ENCODE measurements at regions not wholly inside any gene's neighbourhood (a gene's known extent, or its start where the extent isn't known, plus 50 kb on each side); places are given as distances from the start of the nearest gene placed in this dataset.

GRCh38 chr2:81545626-81546025 is 1241.1 kb upstream of the LRRTM1 start:
- WGBS (ENCODE audit: extremely low coverage, insufficient coverage, low lambda C conversion rate), result no CpG with 5 or more reads among the region's 2 CpGs
- Histone ChIP-seq H3K4me1 (ENCODE audit: control insufficient read depth, low read depth, low read length) (no peaks in the 10 kb centered on the region), H3K79me2 (ENCODE audit: control insufficient read depth, insufficient read depth, low read length) (no peaks in the 10 kb centered on the region), H2BK15ac (replicated peaks; ENCODE audit: low read depth) (no peak overlapping the region), H3K27me3 (ENCODE audit: insufficient read depth, low read length, poor library complexity) (no peaks in the 10 kb centered on the region), H3K79me1 (ENCODE audit: low read length) (no peaks in the 10 kb centered on the region), H2BK120ac (ENCODE audit: low read depth, low read length) (no peak overlapping the region), H3K23ac (ENCODE audit: low read length) (no peak overlapping the region), H3K36me3 (ENCODE audit: control insufficient read depth, insufficient read depth, low read length) (no peaks in the 10 kb centered on the region), H3K4me2 (ENCODE audit: low read length) (no peak overlapping the region), H3K56ac (ENCODE audit: low read length) (no peak overlapping the region), H3K4ac (ENCODE audit: low read depth, low read length) (no peak overlapping the region), H4K5ac (ENCODE audit: low read length) (no peak overlapping the region), H2BK5ac (ENCODE audit: low read length) (no peak overlapping the region), H3K18ac (ENCODE audit: low read length) (no peak overlapping the region), H4K8ac (ENCODE audit: low read depth, low read length) (no peak overlapping the region), H3K9ac (ENCODE audit: low read length) (no peak overlapping the region), H3K27ac (ENCODE audit: low read depth, low read length) (no peak overlapping the region), H2AK5ac (ENCODE audit: low read length) (no peak overlapping the region), H3K4me3 (ENCODE audit: low read length) (no peak overlapping the region)
- no peak for DNase-seq

- Histone ChIP-seq H3K36me3 (ENCODE audit: control insufficient read depth, insufficient read depth, low read length) (no peaks in the 10 kb centered on the region), H3K4ac (ENCODE audit: low read depth, low read length) (no peak overlapping the region), H4K5ac (ENCODE audit: low read length) (no peak overlapping the region), H3K27me3 (ENCODE audit: insufficient read depth, low read length, poor library complexity) (no peaks in the 10 kb centered on the region), H2BK5ac (ENCODE audit: low read length) (no peak overlapping the region), H3K9ac (ENCODE audit: low read length) (no peak overlapping the region), H2BK120ac (ENCODE audit: low read depth, low read length) (no peak overlapping the region), H3K4me1 (ENCODE audit: control insufficient read depth, low read depth, low read length) (no peaks in the 10 kb centered on the region), H3K18ac (ENCODE audit: low read length) (no peak overlapping the region), H2BK15ac (replicated peaks; ENCODE audit: low read depth) (no peak overlapping the region), H3K4me2 (ENCODE audit: low read length) (no peak overlapping the region), H3K56ac (ENCODE audit: low read length) (no peak overlapping the region), H3K79me2 (ENCODE audit: control insufficient read depth, insufficient read depth, low read length) (no peaks in the 10 kb centered on the region), H3K27ac (ENCODE audit: low read depth, low read length) (no peak overlapping the region), H4K8ac (ENCODE audit: low read depth, low read length) (no peak overlapping the region), H3K79me1 (ENCODE audit: low read length) (no peaks in the 10 kb centered on the region), H3K23ac (ENCODE audit: low read length) (no peak overlapping the region), H3K4me3 (ENCODE audit: low read length) (no peak overlapping the region), H2AK5ac (ENCODE audit: low read length) (no peak overlapping the region)
- no peak for DNase-seq
- no CpG with 5 or more reads among the region's 1 CpG for WGBS (ENCODE audit: extremely low coverage, insufficient coverage, low lambda C conversion rate)
Measured at GRCh38 chr2:81542119-81542518, 1237.6 kb upstream of the LRRTM1 start.

DNA sequence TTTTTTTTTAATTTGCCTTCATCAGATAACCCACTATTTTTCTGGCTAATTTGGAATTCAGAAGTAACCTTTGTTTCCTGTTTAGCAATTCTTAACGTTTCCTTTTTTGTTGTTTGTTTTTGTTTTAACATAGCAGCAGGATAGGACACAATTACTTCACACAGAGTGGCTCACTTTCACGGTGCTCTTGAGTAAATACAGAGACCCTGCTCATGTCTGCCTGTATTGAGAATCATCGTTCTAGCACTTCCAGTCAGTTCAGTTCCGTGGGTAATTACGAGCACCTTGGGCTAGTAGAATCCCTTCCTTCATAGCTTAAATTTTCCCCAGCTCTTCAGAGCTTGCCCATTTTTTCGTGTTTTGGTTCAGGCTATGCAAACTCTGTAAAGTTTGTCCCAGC is 1225.4 kb upstream of the LRRTM1 start:
- no peak overlapping the region for H2BK120ac ChIP-seq (ENCODE audit: low read depth, low read length)
- H3K56ac ChIP-seq (ENCODE audit: low read length), result no peak overlapping the region
- no peaks in the 10 kb centered on the region for H3K79me2 ChIP-seq (ENCODE audit: control insufficient read depth, insufficient read depth, low read length)
- DNase-seq, result no peak
- H2BK15ac ChIP-seq (replicated peaks; ENCODE audit: low read depth), result no peak overlapping the region
- no peak overlapping the region for H3K18ac ChIP-seq (ENCODE audit: low read length)
- no peak overlapping the region for H3K9ac ChIP-seq (ENCODE audit: low read length)
- no peaks in the 10 kb centered on the region for H3K27me3 ChIP-seq (ENCODE audit: insufficient read depth, low read length, poor library complexity)
- no peaks in the 10 kb centered on the region for H3K36me3 ChIP-seq (ENCODE audit: control insufficient read depth, insufficient read depth, low read length)
- no peak overlapping the region for H2AK5ac ChIP-seq (ENCODE audit: low read length)
- H3K4me2 ChIP-seq (ENCODE audit: low read length), result no peak overlapping the region
- no peak overlapping the region for H4K8ac ChIP-seq (ENCODE audit: low read depth, low read length)
- H3K4ac ChIP-seq (ENCODE audit: low read depth, low read length), result no peak overlapping the region
- H3K23ac ChIP-seq (ENCODE audit: low read length), result no peak overlapping the region
- no peak overlapping the region for H3K27ac ChIP-seq (ENCODE audit: low read depth, low read length)
- no peak overlapping the region for H4K5ac ChIP-seq (ENCODE audit: low read length)
- WGBS (ENCODE audit: extremely low coverage, insufficient coverage, low lambda C conversion rate), result no CpG with 5 or more reads among the region's 6 CpGs
- H3K79me1 ChIP-seq (ENCODE audit: low read length), result no peaks in the 10 kb centered on the region
- no peaks in the 10 kb centered on the region for H3K4me1 ChIP-seq (ENCODE audit: control insufficient read depth, low read depth, low read length)
- H3K4me3 ChIP-seq (ENCODE audit: low read length), result no peak overlapping the region
- no peak overlapping the region for H2BK5ac ChIP-seq (ENCODE audit: low read length)

DNA sequence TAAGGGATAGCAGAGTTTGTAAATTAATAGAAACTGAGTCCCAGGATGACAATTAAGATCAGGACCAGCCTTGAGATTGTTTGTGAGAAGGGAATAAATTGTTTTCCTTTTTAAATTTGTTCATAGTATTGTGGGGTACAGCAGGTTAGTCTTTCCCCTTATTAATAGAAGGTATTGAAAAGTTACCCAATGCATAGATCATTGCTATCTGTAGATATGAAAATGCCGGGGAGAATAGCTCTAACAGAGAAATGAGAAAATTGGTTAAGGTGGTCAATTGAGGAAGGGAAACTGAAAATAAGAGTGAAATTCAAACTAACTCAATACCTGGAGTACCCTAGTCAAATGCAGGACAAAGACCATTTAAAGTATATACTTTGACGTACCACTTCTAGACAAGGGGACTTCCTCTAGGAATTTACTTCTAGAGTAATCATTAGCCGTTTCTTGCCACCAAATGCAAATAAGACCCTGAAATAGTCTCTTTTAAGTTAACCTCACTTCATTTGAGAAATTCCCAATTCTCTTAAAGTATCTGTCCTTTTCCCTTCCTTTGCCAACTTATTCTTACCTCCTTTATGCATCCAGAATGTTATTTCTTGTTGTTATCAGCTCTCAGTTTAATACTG is 1224.4 kb upstream of the LRRTM1 start:
- Histone ChIP-seq H3K4ac (ENCODE audit: low read depth, low read length) (no peak overlapping the region), H3K56ac (ENCODE audit: low read length) (no peak overlapping the region), H2BK15ac (replicated peaks; ENCODE audit: low read depth) (no peak overlapping the region), H3K36me3 (ENCODE audit: control insufficient read depth, insufficient read depth, low read length) (no peaks in the 10 kb centered on the region), H3K4me2 (ENCODE audit: low read length) (no peak overlapping the region), H3K79me1 (ENCODE audit: low read length) (no peaks in the 10 kb centered on the region), H3K18ac (ENCODE audit: low read length) (no peak overlapping the region), H3K79me2 (ENCODE audit: control insufficient read depth, insufficient read depth, low read length) (no peaks in the 10 kb centered on the region), H2BK120ac (ENCODE audit: low read depth, low read length) (no peak overlapping the region), H3K4me1 (ENCODE audit: control insufficient read depth, low read depth, low read length) (no peaks in the 10 kb centered on the region), H2BK5ac (ENCODE audit: low read length) (no peak overlapping the region), H4K5ac (ENCODE audit: low read length) (no peak overlapping the region), H2AK5ac (ENCODE audit: low read length) (no peak overlapping the region), H3K27ac (ENCODE audit: low read depth, low read length) (no peak overlapping the region), H3K9ac (ENCODE audit: low read length) (no peak overlapping the region), H4K8ac (ENCODE audit: low read depth, low read length) (no peak overlapping the region), H3K23ac (ENCODE audit: low read length) (no peak overlapping the region), H3K27me3 (ENCODE audit: insufficient read depth, low read length, poor library complexity) (no peaks in the 10 kb centered on the region), H3K4me3 (ENCODE audit: low read length) (no peak overlapping the region)
- no CpG with 5 or more reads among the region's 3 CpGs for WGBS (ENCODE audit: extremely low coverage, insufficient coverage, low lambda C conversion rate)
- no peak for DNase-seq

DNA sequence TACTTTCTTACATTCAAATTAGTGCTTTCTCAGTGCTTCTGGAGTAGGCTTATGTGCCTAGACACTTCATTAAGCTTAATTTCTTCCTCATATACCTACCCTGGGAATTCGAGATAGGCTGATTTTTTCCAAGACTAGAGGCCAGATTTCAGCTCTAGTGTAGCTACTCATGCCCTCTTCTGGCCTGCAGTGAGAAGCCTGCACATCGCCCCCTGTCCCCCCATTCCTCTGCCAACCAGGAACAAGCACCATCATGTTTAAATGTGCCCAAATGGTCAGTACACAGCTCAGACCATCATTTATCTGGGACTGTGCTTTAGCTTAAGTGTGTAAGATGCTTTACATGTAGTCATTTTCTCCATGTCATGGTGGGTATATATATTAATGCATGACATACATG is 1218.8 kb upstream of the LRRTM1 start:
- Histone ChIP-seq H4K8ac (ENCODE audit: low read depth, low read length) (no peak overlapping the region), H4K5ac (ENCODE audit: low read length) (no peak overlapping the region), H3K9ac (ENCODE audit: low read length) (no peak overlapping the region), H3K36me3 (ENCODE audit: control insufficient read depth, insufficient read depth, low read length) (no peaks in the 10 kb centered on the region), H2BK5ac (ENCODE audit: low read length) (no peak overlapping the region), H3K56ac (ENCODE audit: low read length) (no peak overlapping the region), H3K27me3 (ENCODE audit: insufficient read depth, low read length, poor library complexity) (no peaks in the 10 kb centered on the region), H3K4me1 (ENCODE audit: control insufficient read depth, low read depth, low read length) (no peaks in the 10 kb centered on the region), H2BK15ac (replicated peaks; ENCODE audit: low read depth) (no peak overlapping the region), H3K4me3 (ENCODE audit: low read length) (no peak overlapping the region), H3K79me1 (ENCODE audit: low read length) (no peaks in the 10 kb centered on the region), H3K23ac (ENCODE audit: low read length) (no peak overlapping the region), H2AK5ac (ENCODE audit: low read length) (no peak overlapping the region), H3K18ac (ENCODE audit: low read length) (no peak overlapping the region), H3K27ac (ENCODE audit: low read depth, low read length) (no peak overlapping the region), H2BK120ac (ENCODE audit: low read depth, low read length) (no peak overlapping the region), H3K79me2 (ENCODE audit: control insufficient read depth, insufficient read depth, low read length) (no peaks in the 10 kb centered on the region), H3K4me2 (ENCODE audit: low read length) (no peak overlapping the region), H3K4ac (ENCODE audit: low read depth, low read length) (no peak overlapping the region)
- WGBS (ENCODE audit: extremely low coverage, insufficient coverage, low lambda C conversion rate), result no CpG with 5 or more reads among the region's 2 CpGs
- peak; percentile 42 for DNase-seq

GRCh38 chr2:81513328-81513727 is 1208.8 kb upstream of the LRRTM1 start:
- Histone ChIP-seq H3K27me3 (ENCODE audit: insufficient read depth, low read length, poor library complexity) (no peaks in the 10 kb centered on the region), H3K23ac (ENCODE audit: low read length) (no peak overlapping the region), H3K4me3 (ENCODE audit: low read length) (no peak overlapping the region), H4K5ac (ENCODE audit: low read length) (no peak overlapping the region), H3K4ac (ENCODE audit: low read depth, low read length) (no peak overlapping the region), H3K56ac (ENCODE audit: low read length) (no peak overlapping the region), H2BK15ac (replicated peaks; ENCODE audit: low read depth) (no peak overlapping the region), H3K18ac (ENCODE audit: low read length) (no peak overlapping the region), H3K9ac (ENCODE audit: low read length) (no peak overlapping the region), H2BK120ac (ENCODE audit: low read depth, low read length) (no peak overlapping the region), H3K36me3 (ENCODE audit: control insufficient read depth, insufficient read depth, low read length) (no peaks in the 10 kb centered on the region), H4K8ac (ENCODE audit: low read depth, low read length) (no peak overlapping the region), H2BK5ac (ENCODE audit: low read length) (no peak overlapping the region), H3K4me2 (ENCODE audit: low read length) (no peak overlapping the region), H3K27ac (ENCODE audit: low read depth, low read length) (no peak overlapping the region), H3K4me1 (ENCODE audit: control insufficient read depth, low read depth, low read length) (no peaks in the 10 kb centered on the region), H3K79me1 (ENCODE audit: low read length) (no peaks in the 10 kb centered on the region), H3K79me2 (ENCODE audit: control insufficient read depth, insufficient read depth, low read length) (no peaks in the 10 kb centered on the region), H2AK5ac (ENCODE audit: low read length) (no peak overlapping the region)
- no CpG with 5 or more reads among the region's 2 CpGs for WGBS (ENCODE audit: extremely low coverage, insufficient coverage, low lambda C conversion rate)
- DNase-seq, result no peak

All from mesendoderm (in vitro differentiated cells).